GM19043 (cell line): ENCODE measurements at regions not wholly inside any gene's neighbourhood (a gene's known extent, or its start where the extent isn't known, plus 50 kb on each side); places are given as distances from the start of the nearest gene placed in this dataset.

ENCODE experiments used
- ATAC-seq: cut with Tn5 transposase; IDR thresholded peaks from one replicate; pipeline ENCODE4 v1.9.1; 2021; ENCODE audit warnings: low read depth; ENCODE audit not compliant: unreplicated experiment

- ATAC-seq: no peak
Observed at GRCh38 chr11:109093354-109093753, 328.6 kb upstream of the C11orf87 start.

- ATAC-seq: no peak
Observed at GRCh38 chr11:109096266-109096665, 325.7 kb upstream of the C11orf87 start.

GRCh38 chr11:109106151-109106906 is 315.7 kb upstream of the C11orf87 start:
- no peak for ATAC-seq

GRCh38 chr11:109109150-109109549 is 312.8 kb upstream of the C11orf87 start:
- ATAC-seq: no peak

- no peak for ATAC-seq
Observed at GRCh38 chr11:109109571-109110315, 312.2 kb upstream of the C11orf87 start.

DNA sequence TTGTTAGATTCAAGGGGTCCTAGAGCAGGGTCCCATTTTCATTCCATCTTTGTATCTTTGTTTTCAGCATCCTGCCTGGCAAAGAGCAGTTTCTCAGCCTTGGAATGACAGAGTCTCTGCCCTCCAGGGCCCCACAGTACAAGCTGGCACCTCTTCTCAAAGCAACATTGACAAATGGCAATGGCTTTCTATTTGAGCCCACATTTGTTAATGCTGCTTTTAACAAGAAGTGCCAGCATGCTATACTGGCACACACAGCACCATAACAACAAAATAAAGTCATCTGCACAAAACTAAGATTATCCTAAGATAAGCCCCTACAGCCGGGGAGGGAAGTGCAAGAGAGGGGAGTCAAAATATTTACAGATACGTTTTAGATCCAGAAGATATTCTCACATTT is 309.7 kb upstream of the C11orf87 start:
- no peak for ATAC-seq

GRCh38 chr11:109112821-109113280 is 309.1 kb upstream of the C11orf87 start:
- ATAC-seq: no peak

- ATAC-seq: no peak
Observed at GRCh38 chr11:109120341-109120740, 301.6 kb upstream of the C11orf87 start.

DNA sequence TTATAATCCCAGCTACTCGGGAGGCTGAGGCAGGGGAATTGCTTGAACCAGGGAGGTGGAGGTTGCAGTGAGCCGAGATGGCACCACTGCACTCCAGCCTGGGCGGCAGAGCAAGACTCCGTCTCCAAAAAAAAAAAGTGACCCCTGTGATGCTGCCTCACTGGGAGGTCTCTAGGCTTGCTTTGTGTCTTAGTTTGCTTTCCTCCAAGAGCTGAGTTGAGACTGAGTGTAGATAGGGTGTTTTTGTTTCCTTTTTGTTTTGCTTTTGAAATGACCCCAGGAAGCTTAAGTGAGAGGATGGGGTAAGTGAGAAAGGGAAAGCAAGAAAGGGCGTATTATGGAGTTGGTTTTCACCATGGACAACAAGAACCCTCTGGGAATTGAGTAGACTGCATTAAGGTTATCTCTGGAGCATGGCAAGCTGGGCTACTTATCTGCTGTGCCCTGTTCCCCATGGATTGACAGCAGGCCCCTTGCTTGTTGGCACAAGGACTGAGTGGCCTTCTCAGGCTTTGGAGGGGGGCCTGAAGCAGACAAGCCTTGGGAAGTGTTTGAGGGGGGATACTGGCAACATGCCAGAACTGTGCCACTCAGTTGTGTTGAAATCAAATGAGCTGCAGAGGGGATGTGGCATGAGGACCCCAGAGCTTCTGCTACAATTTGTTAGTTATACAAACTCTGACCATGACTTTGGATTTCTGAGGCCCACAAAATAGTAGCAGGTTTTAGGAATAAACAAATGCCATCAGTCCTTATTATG is 300.6 kb upstream of the C11orf87 start:
- no peak for ATAC-seq

- ATAC-seq: no peak
Observed at GRCh38 chr11:109123816-109124787, 297.9 kb upstream of the C11orf87 start.

DNA sequence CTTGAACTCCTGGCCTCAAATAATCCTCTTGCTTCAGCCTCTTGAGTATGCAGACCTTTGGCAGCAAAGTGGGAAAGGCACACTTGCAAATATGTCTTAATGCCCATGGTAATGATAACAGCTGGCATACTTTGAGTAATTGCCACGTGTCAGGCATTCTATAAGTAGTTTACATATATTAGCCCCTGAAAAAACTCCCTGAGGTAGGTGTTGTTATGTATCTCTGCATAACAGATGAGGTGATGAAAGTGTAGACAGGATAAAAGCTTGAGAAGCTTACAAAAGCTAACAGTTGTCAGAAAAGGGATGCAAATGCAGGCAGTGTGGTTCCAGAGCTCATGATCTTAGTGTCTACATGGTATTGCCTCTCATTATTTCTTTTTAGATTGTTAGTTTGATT is 291.1 kb upstream of the C11orf87 start:
- ATAC-seq: no peak

DNA sequence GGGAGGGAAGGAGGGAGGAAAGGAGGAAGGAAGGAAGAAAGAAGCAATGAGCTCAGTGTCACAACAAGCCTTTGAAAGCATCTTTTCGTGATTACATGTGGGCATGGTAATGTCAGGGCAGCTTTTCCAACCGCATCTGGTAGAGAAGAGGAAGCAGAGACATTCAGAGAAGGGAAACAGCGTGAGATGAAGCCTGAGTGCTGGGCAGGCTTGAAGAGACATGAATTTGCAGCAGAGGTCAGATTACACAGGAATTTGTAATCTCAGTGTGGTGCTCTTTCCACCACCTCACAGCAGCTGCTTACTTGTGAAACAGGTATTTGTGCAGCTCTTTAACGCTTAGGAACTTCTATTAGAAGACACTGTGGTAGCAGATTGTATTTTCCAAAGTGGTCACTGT is 289.5 kb upstream of the C11orf87 start:
- ATAC-seq: no peak

DNA sequence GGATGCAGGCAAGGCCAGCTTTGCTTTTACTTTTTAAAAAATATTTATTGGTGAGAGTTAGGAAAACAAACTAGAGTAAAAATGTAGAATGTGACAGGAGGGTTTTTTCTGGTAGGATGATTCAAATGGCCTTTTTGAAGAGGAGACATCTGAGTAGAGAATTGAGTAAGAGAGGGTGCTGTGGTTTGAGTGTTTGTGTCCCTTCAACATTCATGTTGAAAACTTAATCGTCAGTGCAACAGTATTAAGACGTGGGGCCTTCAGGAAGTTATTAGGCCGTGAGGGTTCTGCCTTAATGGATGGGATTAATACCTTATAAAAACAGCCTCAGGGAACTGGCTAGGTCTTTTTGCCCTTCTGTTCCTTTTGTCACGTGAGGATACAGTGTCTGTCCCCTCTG is 288.8 kb upstream of the C11orf87 start:
- no peak for ATAC-seq

- no peak for ATAC-seq
Observed at GRCh38 chr11:109135627-109136026, 286.4 kb upstream of the C11orf87 start.

- ATAC-seq: no peak
Observed at GRCh38 chr11:109138196-109138595, 283.8 kb upstream of the C11orf87 start.

DNA sequence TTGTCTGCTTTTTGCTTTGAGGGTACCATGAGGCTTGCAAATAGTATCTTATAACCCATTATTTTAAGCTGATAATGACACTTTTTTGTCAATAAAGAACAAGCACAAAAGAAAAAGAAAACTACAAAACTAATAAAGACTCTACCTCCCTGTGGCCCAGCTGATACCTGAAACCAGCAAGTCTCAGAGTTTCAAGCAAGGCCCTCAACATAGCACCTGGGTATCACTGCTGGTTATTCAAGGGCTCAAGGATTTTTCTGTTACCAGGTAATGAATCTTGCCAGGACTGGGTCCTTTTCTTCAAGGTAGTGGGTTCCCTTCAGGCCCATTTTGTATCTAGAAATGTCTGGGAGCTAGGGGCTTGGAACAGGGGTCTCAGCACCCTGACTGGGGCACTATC is 281.6 kb upstream of the C11orf87 start:
- no peak for ATAC-seq

DNA sequence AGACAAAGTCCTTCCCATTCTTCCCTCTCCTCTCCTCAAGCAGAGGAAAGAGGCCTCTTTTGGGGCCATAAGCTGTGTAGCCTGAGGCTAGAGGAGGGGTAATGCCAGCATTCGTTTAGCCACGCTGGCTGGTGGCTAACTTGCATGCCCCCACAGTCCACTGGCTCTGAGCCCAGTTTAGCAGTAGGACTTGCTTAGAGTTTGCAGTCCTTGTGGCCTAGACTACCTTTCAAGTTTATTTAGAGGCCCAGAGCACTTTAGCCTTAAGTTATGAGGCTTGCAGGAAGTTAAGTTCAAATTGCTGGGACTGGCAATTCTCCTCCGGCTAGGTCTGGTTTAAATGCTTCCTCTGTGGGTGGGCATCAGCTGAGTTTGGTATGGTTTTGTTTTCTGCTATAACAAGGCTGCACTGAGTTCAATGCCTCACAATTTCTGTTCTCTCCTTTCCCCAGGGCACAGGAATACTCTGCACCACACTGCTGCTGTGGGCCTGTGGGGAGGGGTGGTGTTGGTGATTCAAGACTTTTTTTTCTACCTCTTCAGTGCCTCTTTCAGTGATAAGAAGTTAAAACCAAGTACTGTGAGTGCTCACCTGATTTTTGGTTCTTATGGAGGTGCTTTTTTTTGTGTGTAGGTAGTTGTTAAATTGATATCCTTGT is 281.0 kb upstream of the C11orf87 start:
- ATAC-seq: no peak

DNA sequence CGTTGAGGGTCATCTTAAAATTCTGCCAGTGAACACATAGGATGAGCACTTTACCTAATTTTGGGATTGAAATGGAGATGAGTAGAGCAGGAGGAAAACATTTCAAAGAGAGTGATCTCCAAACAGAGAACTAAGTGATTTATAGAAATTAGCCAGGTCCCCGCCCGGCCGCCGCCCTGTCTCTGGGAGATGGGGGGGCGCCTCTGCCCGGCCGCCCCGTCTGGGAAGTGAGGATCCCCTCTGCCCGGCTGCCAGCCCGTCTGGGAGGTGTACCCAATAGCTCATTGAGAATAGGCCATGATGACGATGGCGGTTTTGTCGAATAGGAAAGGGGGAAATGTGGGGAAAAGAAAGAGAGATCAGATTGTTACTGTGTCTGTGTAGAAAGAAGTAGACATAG is 276.7 kb upstream of the C11orf87 start:
- no peak for ATAC-seq

GRCh38 chr11:109147726-109148125 is 274.3 kb upstream of the C11orf87 start:
- no peak for ATAC-seq

DNA sequence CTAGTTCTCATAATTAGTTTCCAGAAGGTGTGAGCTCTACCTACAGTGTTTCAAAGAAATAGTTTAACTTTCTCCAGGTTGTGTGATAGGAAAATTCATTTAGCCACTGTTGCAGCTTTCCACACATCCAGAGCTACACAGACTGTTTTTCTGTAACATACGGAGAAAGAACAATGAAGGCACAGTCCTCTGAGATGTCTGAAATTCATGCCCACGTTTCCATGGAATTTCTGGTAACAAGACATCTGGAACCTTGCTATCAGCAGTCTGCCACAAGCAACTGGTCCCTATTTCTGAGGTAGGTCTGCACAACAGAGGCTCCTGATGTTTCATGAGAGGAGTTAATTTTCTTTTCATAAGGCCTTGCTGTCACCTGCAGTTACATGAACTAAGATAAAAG is 273.3 kb upstream of the C11orf87 start:
- no peak for ATAC-seq
